RWPE1 (cell line): ENCODE measurements at regions not wholly inside any gene's neighbourhood (a gene's known extent, or its start where the extent isn't known, plus 50 kb on each side); places are given as distances from the start of the nearest gene placed in this dataset.

ENCODE experiments used
- CTCF ChIA-PET: fragments of 350-600 bp; sonication (Branson Sonifier 250); formaldehyde crosslinking; extraction: SDS; loops from one replicate; lab custom pipeline; 2021; lab: Yijun Ruan, JAX
- POLR2A ChIA-PET: fragments of 400-600 bp; formaldehyde crosslinking; extraction: SDS; loops from one replicate; lab custom pipeline; 2020; ENCODE audit warnings: antibody characterized with exemption; ENCODE audit not compliant: low non-redundant PET; lab: Yijun Ruan, JAX
- DNase-seq: peaks from one replicate; pipeline ENCODE4 v3.0.0; 2012; ENCODE audit warnings: low spot score
- H3K27ac ChIP-seq: fragments of 450-650 bp; 2 replicates; pipeline ENCODE4 v1.5.1; 2017
- CTCF ChIP-seq: fragments of 450-650 bp; conservative IDR thresholded peaks from 2 replicates; pipeline ENCODE4 v1.5.1; 2017; ENCODE audit warnings: low read depth, mild to moderate bottlenecking

- no peak for DNase-seq
- TF ChIP-seq CTCF, result no peak
- no peak overlapping the region for H3K27ac ChIP-seq
- POLR2A ChIA-PET, result interaction anchor here (0.6 kb wide), 1 partner anchor 645 kb away, joined by 4 read pairs; no protein-coding TSS in a partner anchor
- CTCF ChIA-PET, result interaction anchor here (0.6 to 1.2 kb wide), 3 partner anchors 11 to 115 kb away, joined by 3 to 6 read pairs (median 4); no protein-coding TSS in a partner anchor
Observed at GRCh38 chr20:62543470-62544302, 67.9 kb upstream of the GATA5 start.

- POLR2A ChIA-PET, result no interaction called here
Observed at GRCh38 chr20:62544505-62545055, 68.8 kb upstream of the GATA5 start.

GRCh38 chr20:62545271-62545670, 69.5 kb upstream of the GATA5 start:
- H3K27ac ChIP-seq, result no peak overlapping the region
- POLR2A ChIA-PET, result no interaction called here
- DNase-seq, result no peak
- no peak for TF ChIP-seq CTCF
- CTCF ChIA-PET, result interaction anchor here (0.5 to 1.2 kb wide), 3 partner anchors 24 to 74 kb away, joined by 3 to 6 read pairs (median 4); no protein-coding TSS in a partner anchor

More at GRCh38 chr20:62544505-62545055, 68.8 kb upstream of the GATA5 start:
- no peak for TF ChIP-seq CTCF
- H3K27ac ChIP-seq, result no peak overlapping the region
- no peak for DNase-seq
- CTCF ChIA-PET, result interaction anchor here (0.5 to 1.2 kb wide), 4 partner anchors 10 to 116 kb away, joined by 3 to 4 read pairs (median 4); no protein-coding TSS in a partner anchor

- CTCF ChIA-PET, result interaction anchor here (0.6 to 1.2 kb wide), 3 partner anchors 23 to 46 kb away, joined by 3 to 6 read pairs (median 3); no protein-coding TSS in a partner anchor
- TF ChIP-seq CTCF, result no peak
- POLR2A ChIA-PET, result no interaction called here
- DNase-seq, result no peak
- H3K27ac ChIP-seq, result no peak overlapping the region
Observed at GRCh38 chr20:62545901-62546525, 70.2 kb upstream of the GATA5 start.

- ChIA-PET CTCF (no interaction called here), POLR2A (no interaction called here)
- H3K27ac ChIP-seq, result no peak overlapping the region
- DNase-seq, result no peak
- TF ChIP-seq CTCF, result no peak
Observed at GRCh38 chr20:62546606-62547005, 70.8 kb upstream of the GATA5 start.

GRCh38 chr20:62547364-62547763, 71.6 kb upstream of the GATA5 start:
- POLR2A ChIA-PET, result no interaction called here
- CTCF ChIA-PET, result no interaction called here
- no peak overlapping the region for H3K27ac ChIP-seq
- no peak for DNase-seq
- no peak for TF ChIP-seq CTCF
